22Rv1 (cell line): ENCODE measurements at regions not wholly inside any gene's neighbourhood (a gene's known extent, or its start where the extent isn't known, plus 50 kb on each side); places are given as distances from the start of the nearest gene placed in this dataset.

Experiments
- ZFX ChIP-seq: fragments of 450-650 bp; IDR thresholded peaks from 2 replicates; pipeline ENCODE4 v1.6.1; 2017; ENCODE audit warnings: antibody characterized with exemption, borderline replicate concordance
- TF ChIP-seq, protein P1 (sequence below): fragments of 450-650 bp; IDR thresholded peaks from 2 replicates; pipeline ENCODE4 v1.5.1; 2017; ENCODE audit warnings: mild to moderate bottlenecking

DNA sequence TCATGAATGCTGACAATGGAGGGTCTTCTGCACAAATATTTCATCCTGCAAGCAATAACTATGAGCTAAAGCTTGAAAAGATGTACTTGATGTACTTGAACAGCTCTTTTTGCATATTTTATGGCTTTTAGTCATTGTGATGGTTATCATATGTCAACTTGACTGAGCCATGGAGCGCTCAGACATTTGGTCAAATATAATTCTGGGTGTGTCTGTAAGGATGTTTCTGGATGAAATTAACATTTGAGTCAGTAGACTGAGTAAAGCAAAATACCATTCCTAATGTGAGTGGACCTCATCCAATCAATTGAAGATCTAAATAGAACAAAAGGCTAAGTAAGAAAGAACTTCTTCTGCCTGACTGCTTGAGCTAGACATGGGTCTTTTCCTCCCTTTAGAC, 509.0 kb downstream of the BCL11A start:
- TF ChIP-seq, protein P1, sequence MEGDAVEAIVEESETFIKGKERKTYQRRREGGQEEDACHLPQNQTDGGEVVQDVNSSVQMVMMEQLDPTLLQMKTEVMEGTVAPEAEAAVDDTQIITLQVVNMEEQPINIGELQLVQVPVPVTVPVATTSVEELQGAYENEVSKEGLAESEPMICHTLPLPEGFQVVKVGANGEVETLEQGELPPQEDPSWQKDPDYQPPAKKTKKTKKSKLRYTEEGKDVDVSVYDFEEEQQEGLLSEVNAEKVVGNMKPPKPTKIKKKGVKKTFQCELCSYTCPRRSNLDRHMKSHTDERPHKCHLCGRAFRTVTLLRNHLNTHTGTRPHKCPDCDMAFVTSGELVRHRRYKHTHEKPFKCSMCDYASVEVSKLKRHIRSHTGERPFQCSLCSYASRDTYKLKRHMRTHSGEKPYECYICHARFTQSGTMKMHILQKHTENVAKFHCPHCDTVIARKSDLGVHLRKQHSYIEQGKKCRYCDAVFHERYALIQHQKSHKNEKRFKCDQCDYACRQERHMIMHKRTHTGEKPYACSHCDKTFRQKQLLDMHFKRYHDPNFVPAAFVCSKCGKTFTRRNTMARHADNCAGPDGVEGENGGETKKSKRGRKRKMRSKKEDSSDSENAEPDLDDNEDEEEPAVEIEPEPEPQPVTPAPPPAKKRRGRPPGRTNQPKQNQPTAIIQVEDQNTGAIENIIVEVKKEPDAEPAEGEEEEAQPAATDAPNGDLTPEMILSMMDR, result no peak
- TF ChIP-seq ZFX, result no peak
